ENCODE measurements at regions not wholly inside any gene's neighbourhood (a gene's known extent, or its start where the extent isn't known, plus 50 kb on each side); places are given as distances from the start of the nearest gene placed in this dataset.

DNA sequence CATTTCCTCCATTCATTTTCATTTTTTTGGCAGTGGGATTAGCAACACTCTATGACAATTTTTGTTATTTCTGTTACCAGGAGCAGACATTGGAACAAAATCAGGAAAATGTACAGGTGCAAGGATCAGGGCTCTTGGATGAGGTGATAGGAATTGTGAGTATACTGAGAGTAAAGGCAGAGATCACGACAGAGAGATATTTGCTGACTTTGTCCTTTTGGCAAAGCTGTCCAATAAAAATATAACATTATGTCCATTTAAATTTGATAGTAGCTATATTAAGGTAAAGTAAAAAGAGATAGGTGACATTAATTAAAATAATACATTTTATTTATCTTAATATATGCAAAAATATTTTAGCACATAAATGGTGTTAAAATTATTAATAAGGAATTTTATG, 373.1 kb upstream of the GNPDA2 start:
- DNase-seq (ENCODE audit: low read depth), result no peak

DNA sequence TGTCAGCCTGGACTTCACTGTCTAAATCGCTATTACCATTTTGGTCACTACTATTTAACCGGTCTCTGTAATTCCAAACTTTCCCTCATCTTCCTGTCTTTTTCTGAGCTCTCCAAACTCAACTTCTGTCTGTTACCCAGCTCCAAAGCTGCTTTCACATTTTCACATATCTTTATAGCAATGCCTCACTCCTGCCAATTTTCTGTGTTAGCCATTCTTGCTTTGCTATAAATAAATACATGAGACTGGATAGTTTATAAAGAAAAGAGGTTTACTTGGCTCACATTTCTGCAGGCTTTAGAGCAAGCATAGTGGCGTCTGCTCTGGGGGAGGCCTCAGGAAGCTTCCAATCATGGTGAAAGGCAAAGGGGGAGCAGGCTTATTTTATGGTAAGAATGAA, 368.3 kb upstream of the GNPDA2 start:
- no peak for DNase-seq (ENCODE audit: low read depth)

DNA sequence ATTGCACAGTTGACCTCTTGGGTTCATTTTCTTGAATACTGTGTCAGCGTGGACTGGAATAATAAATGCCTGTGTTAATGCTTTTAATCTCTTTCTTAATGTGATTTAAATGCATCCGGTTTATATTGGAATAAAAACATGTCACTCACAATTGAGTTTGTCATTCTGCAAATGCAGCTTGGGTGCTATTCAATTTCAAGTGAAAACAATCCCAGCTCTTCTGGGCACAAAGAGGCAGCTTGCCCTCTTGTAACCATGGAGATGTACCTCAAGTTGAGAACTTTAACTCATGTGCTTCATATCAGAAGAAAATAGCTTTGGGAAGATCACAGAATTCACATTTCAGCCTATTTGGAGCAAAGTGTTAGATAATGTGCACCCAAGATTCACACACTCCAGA, 355.7 kb upstream of the GNPDA2 start:
- no peak for DNase-seq (ENCODE audit: low read depth)

DNA sequence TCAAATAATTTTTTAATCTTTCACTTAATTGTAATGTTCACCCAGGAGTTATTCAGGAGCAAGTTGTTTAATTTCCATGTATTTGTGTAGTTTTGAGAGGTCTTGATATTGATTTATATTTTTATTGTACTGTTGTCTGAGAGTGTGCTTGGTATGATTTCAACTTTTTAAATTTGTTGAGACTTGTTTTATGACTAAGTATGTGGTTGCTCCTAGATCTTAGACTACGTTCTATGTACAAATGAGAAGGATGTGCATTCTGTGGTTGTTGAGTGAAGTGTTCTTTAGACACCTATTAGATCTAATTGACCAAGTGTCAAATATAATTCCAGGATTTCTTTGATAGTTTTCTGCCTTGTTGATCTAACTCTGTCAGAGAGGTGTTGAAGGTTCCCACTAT, 353.3 kb upstream of the GNPDA2 start:
- no peak for DNase-seq (ENCODE audit: low read depth)

DNA sequence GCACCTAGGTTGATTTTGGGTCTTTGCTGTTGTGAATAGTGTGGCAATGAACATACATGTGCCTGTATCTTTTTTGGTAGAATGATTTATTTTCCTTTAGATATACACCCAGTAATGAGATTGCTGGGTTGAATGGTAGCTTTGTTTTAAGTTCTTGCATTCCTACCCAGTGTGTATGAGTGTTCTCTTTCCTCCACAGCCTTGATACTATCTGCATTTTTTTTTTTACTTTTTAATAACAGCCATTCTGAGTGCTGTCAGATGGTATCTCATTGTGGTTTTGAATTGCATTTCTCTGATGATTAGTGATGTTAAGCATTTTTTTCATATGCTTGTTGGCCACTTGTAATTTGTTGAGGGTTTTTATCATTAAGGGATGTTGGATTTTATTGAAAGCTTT, 351.8 kb upstream of the GNPDA2 start:
- peak; percentile 6 for DNase-seq (ENCODE audit: low read depth)

DNA sequence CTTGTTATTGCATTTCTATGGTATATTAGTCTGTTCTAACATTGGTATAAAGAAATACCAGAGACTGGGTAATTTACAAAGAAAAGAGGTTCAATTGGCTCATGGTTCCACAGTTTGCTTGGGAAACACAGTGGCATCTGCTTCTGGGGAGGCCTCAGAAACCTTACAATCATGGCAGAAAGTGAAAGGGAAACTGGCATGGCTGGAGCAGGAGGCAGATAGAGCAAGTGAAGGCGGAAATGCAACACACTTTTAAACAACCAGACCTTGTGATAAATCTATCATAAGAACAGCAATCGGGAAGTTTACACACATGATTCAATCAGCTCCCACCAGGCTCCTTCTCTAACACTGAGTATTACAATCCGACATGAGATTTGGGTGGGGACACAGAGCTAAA, 346.6 kb upstream of the GNPDA2 start:
- DNase-seq (ENCODE audit: low read depth), result no peak

DNA sequence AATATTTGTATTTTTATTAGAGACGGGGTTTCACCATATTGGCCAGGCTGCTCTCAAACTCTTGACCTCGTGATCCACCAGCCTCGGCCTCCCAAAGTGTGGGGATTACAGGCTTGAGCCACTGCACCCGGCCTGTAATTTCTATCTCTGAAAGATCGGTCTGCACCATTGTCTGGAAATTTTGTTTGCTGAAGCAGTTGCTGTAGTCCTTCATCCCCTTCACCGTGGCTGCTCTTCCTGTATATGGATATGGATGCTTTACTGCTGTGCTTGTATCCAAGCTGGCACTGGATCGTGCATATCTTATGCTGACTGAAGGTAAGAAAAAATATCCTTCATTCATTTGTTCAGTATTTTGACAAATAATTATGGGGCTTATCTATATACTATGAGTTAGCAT, 338.4 kb upstream of the GNPDA2 start:
- DNase-seq (ENCODE audit: low read depth), result no peak

DNA sequence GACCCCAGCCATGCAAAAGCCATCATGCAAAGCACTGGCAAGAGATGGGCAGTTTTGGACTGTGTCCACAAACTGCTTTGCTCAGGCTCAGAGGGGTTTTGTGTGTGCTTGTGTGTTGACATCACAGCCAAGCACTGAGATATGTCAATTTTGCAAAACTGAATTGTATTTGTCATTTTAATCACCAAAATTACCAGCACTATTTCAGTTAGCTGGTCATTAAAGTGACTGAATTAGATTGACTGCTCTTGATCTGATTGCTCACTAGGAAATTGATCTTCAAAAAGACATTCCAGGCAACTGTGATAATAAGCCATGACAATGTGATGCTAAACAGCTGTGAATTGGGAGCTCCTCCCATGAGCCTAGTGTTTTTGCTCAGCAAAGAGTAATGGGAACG, 337.3 kb upstream of the GNPDA2 start:
- DNase-seq (ENCODE audit: low read depth), result no peak

DNA sequence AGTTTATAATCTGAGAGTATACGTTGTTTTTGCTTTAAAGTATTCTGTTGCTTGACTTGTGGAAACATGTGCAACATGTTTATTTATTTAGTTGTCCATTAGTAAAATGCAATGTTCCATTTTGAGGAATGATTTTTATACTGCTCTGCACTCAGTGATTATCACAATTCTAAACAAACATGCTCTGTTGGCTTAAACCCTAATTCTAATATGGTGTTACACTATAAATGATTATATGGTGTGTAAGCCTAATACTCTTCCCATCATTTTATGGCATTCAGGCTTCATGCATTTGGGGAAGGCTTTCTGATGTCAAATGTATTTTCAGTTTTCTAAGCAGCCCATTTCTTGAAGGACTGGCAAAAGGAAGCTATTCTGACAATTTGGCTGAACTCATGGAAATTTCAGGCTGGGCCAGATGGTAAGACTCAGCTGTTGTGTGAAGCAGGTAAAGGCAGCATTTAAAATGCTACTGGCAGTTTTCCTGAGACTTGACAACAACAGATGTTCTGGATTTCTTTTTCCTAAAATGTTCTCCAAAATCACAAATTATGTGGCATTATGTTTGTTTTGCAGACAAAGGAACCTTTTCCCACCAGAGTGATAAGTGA, 336.7 kb upstream of the GNPDA2 start:
- DNase-seq (ENCODE audit: low read depth), result no peak

DNA sequence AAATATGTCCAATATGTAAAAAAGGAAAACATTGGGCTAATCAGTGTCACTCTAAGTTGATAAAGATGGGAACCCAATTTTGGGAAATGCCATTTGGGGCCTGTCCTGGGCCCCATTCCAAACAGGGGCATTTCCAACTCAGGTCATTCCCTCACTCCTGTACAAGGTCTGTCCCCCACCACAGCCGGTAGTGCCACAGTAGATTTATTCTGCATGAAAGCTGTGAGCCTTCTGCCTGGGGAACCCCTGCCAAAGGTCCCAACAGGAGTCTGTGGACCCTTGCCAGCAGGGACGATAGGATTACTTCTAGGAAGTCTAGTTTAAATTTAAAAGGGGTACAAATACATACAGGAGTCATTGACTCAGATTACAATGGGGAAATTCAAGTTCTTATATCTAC, 317.6 kb upstream of the GNPDA2 start:
- DNase-seq (ENCODE audit: low read depth), result no peak

DNA sequence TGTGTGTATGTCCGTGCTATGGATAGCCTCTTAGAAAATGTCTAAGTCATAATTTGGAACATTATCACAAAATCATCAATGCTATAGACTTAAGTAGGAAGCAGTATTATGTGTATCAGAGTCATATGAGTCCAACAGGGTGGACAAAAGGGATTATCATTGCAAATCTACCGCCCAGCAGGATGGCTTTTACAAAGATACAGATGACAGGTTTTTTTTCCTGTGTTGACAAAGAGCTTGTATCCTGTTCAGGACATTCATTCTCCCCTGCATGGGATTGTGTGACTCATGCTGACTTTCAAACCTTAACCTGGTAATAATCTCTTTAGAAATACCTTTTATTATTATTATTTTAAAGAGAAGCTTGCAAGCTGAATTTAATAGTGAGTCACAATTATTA, 310.3 kb upstream of the GNPDA2 start:
- DNase-seq (ENCODE audit: low read depth), result peak; percentile 3

DNA sequence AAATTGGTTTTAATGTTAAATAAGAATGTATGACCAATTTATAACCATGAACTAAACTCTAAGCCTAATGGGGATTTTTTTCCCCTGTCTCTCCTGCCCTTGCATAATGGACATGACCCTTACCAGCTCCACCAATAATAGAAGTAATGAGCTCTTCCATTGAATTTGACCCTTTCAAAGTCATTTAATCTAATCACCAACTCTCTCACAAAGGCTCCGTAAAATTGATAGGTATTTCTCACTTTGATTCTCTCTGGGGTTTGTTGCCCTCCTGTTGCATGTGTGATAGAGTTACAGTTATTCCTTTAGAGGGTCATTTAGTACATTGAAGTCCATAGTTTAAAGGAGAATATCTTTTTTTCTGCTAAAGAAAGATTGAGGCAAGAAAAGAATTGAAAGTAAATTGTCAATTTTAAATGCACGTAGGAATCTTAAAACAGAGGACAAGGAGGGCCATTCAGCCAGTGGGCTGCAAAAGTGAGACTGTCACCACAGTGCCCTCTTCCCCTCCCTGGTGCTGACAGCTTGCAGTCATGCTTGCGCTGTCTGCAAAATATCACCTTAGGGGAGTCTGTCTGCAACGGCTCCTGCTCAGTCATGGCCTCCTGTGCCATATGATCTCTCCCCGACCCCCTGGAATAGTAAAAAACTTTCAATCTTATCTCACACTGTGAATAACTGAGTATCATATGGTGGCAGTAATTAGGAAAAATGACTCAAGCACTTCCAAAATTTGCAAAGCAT, 307.5 kb upstream of the GNPDA2 start:
- no peak for DNase-seq (ENCODE audit: low read depth)

DNA sequence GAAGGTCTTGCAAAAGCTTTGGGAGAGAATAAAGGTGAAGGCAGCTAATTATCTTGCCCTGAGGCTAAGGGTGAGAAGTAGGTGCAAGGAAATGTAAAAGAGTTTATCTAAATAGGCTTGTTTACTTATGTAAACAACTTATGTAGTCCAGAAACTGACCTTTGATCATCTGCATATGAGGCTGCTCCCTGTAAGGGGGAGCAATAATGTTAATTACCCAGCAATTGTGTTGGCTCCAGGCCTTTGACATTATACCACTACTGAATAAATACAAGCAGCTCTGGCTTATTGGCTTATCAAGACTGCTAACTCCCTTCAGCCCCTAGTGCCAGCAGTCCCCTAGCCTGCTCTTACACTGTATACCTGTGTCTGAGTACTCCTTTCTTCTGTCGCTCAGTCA, 303.7 kb upstream of the GNPDA2 start:
- DNase-seq (ENCODE audit: low read depth), result no peak

DNA sequence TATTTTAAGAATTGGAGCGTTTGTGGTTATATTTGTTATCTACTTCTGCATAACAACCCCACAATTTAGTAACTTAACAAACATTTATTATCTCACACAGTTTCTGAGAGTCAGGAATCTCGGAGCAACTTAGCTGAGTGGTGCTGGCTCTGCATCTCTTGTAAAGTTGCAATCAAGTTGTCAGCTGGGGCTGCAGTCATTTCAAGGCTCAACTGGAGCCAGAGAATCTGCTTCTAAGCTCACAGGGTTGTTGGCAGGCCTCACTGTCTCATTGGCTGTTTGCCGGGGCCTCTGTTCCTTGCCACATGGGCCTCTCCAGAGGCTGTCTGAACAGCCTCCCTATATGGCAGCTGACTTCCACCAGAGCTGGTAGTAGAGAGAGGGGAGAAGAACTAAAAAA, 281.2 kb upstream of the GNPDA2 start:
- DNase-seq (ENCODE audit: low read depth), result no peak

DNA sequence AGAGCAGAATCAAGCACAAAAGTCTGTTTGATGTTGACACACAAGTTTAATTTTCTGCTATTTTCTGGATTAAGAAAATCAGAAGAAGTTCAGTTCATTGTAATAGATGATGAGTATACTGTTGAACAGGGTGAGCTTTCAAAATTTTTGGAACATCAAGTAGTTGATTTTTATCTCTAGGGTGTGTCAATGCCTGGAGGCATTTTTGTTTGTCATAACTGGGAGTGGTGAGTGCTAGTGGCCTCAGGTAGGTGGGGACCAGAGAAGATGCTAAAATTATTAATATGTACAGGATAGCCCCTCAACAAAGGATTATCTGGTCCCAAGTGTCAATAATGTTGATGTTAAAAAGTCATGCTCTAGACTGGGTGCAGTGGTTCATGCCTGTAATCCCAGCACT, 279.7 kb upstream of the GNPDA2 start:
- no peak for DNase-seq (ENCODE audit: low read depth)

DNA sequence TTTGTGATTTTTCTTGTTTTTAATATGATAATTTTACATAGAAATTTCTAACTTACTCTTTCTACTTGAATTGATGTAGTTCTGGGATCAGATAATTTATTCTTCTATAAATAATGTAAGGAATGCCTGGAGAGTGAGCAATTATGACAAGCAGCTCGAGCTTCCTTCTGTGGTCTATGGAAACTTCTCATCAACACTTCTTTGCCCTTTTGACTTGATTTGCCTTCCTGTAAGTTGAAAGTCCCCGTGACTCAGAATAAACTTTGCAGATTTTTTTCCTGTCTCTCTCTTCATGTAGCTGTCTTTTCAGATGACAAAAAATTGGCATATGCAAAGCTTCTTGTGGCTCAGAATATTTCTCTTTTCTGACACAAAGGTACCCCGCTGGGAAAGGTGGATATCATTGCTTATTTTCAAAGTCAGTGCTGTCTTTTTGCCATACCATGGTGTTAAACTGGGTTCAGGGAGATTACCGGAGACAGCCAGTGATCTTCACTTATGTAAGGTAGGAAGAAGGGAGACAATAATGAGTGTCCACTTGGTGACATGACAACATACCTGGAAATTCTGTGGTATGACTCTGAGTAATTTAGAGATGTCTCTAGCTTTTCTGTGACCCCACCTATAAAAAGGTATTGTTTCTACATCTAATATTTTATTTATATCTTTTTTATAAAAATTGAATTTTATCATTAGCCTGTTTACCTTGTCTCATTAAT, 278.6 kb upstream of the GNPDA2 start:
- peak; percentile 15 for DNase-seq (ENCODE audit: low read depth)

DNA sequence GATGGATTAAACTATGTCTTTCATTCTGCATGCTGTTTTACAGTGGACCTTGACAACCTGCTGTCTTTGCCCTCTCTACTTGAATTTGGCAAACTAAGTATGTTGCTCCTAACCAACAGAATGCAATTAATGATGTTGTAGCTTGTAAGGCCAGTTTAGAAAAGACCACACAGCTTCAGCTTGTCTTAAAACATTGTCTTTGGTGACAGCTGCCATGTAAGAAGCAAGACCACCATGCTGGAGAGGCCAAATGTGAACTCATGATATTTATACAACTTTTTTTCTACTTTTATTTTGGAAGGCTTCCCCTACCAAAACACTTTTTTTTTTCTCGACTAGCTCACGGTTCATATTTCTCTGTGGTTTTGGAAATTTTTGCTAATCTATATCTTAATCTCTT, 278.0 kb upstream of the GNPDA2 start:
- no peak for DNase-seq (ENCODE audit: low read depth)

DNA sequence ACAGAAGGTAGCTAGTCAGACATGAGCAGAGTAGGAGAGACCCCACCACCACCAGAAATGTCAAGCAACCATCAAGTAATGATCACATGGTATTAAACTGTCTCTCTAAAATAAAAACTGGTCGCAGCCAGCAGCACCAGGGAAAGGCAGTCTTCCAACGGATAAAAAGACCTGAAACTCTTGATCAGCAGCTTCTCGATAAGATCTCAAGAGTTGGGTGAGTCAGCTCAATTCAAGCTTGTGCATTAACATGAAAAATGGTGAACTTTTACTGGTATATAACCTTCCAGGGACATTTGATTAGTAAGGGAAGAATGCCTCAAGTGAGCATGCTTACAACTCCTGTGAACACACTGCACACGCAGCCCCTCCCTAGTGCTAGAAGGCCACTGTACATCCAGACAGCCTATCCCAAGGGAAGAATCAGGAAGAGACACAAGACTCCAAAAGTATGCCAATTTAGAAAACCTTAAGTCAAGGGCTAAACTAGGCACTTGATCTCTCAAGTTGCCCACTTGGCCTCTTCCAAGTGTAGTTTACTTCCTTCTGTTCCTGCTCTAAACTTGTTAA, 270.0 kb upstream of the GNPDA2 start:
- no peak for DNase-seq (ENCODE audit: low read depth)

DNA sequence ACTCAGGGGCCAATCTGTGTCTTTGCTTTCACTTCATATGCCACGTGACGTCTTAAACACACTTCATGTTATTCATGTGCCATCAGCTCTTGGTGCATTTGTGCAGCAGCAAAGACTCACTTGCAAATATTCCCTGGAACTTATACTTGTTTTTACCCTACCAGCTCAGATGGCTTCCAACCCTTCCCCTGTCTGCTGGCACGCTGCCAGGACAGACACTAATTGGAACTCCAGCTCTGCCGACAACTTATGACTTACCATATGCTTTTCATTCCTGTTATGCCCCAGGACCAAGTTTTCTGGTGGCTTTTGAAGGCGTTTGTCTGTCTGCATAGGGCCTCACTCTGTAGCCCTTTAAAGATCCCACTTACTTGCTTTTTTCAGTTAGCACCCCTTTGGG, 261.7 kb upstream of the GNPDA2 start:
- no peak for DNase-seq (ENCODE audit: low read depth)

DNA sequence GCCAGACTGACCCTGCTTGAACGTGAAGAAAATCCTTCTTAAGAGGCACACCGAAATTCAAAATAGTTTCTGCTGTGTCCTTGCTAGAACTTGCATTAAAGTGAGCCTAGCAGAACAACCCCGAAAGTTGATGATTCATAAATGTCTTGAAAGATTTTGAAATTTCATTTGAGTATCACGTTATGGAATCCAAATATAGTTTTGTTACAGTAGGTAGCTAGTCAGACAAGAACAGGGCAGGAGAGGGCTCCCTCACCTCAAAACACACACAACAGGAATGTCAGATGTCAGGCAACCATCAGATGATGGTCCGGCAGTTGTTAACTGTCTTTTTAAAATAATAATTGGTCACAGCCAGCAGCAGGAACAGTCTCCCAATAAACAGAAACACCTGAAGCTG, 259.6 kb upstream of the GNPDA2 start:
- no peak for DNase-seq (ENCODE audit: low read depth)

DNA sequence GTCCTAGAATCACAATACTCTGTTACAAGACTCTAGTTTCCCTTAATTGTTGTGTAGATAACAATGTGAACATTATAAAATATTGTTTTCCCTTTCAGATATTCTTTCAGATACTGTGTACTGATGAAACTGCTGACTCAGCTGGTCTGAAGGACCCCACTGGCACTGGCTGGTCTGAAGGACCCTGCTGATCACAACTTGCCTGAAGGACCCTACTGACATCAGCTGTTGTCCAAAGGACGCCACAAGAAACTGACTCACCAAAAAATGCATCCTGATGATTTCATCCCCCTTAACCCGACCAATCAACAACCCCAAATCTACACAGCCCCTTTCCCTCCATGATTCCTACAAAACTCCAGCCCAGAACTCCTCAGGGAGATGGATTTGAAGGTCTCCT, 258.8 kb upstream of the GNPDA2 start:
- DNase-seq (ENCODE audit: low read depth), result no peak

DNA sequence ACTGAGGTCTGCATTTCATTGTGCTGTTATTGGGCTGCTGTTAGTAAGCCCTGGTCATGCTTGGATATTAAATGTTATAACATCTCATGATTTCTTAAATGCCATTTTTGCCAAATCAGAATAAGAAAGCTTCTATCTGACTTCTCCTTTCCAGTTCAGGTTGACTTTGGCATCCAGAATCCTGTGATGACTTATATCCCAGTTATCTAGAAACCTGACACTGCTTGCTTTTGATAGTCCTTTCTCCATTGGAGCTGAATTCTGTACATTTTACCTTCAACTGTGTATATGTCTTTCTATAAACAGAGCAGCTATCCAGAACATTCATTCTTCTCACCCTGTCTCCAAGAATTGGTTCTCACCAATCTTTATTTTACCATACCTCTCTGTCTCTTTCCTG, 257.7 kb upstream of the GNPDA2 start:
- DNase-seq (ENCODE audit: low read depth), result no peak

DNA sequence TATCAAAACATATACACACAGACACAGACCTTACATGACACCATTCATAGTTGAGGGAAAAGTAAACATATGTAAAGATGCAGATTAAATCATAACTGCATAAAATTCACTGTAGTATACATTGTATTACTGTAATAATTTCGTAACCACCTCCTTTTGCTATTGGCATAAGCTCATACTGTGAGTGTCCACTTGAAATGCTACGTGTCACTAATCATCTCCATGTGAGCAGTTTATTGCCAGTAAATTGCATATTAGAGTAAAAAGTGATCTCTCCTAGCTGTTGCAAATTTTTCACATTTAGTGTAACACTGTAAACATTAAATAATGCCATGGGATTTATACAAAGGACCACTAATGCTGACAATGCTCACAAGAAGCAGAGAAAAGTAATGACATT, 256.7 kb upstream of the GNPDA2 start:
- DNase-seq (ENCODE audit: low read depth), result no peak

Data from ELR (cell line).